HCT116 (cell line): ENCODE measurements at regions not wholly inside any gene's neighbourhood (a gene's known extent, or its start where the extent isn't known, plus 50 kb on each side); places are given as distances from the start of the nearest gene placed in this dataset.

ENCODE experiments used
- ATAC-seq: fragments of 200-7000 bp; cut with Tn5 transposase; 2 replicates; pipeline ENCODE4 v1.9.1; 2020; ENCODE audit warnings: mild to moderate bottlenecking, moderate library complexity
- BruUV-seq: library from RNA; stranded (reverse); fragments of 400-500 nt; replicated peaks from 2 replicates; lab custom pipeline; 2021; lab: Mats Ljungman, UMichigan
- CTCF ChIA-PET: fragments of 300-600 bp; sonication (Branson Sonifier 250); formaldehyde crosslinking; loops from one replicate; lab custom pipeline; 2021; ENCODE audit warnings: antibody characterized with exemption; lab: Charles Lee
- POLR2A ChIA-PET: fragments of 300-600, 350-600 bp; sonication (Branson Sonifier 250); formaldehyde crosslinking; loops from one replicate; lab custom pipeline; 2021; ENCODE audit warnings: antibody characterized with exemption; lab: Charles Lee
- RAD21 ChIA-PET, 2 experiments: fragments of 300-600 bp; sonication (Branson Sonifier 250); formaldehyde crosslinking; loops; one replicate each; lab custom pipeline; 2023; ENCODE audit warnings: low total read pairs in 2 of 2; ENCODE audit not compliant: uncharacterized antibody in 2 of 2, unreplicated experiment in 2 of 2, low non-redundant PET in 1 of 2; lab: Charles Lee
- DNase-seq: peaks from one replicate; pipeline ENCODE4 v3.0.0-alpha.2; 2010; ENCODE audit warnings: low read depth, low spot score
- H2AFZ ChIP-seq: fragments of 200-600 bp; shearing (Covaris generic), sonication (generic); 2 replicates; pipeline ENCODE4 v1.6.1; 2017; ENCODE audit warnings: low read depth, mixed run types, mixed read lengths, antibody characterized with exemption, low read length; ENCODE audit not compliant: poor library complexity, severe bottlenecking
- H3K27ac ChIP-seq: 2 replicates; pipeline ENCODE4 v1.5.1; 2012; ENCODE audit warnings: low read depth, low read length
- H3K27me3 ChIP-seq: fragments of 200-600 bp; sonication (generic); 2 replicates; pipeline ENCODE4 v1.6.1; 2016; ENCODE audit warnings: mixed run types, low read length, mixed read lengths; ENCODE audit not compliant: insufficient read depth
- H3K36me3 ChIP-seq, 2 experiments: fragments of 200-500 bp in 1 of 2; fragments of 200-600 bp in 1 of 2; sonication (Bioruptor generic) in 1 of 2; sonication (generic) in 1 of 2; 2 replicates each; pipeline versions ENCODE4 v1.5.1 to v1.6.1; 2014 to 2016; ENCODE audit warnings: low read length in 2 of 2, inconsistent platforms in 1 of 2, mixed read lengths in 1 of 2, mixed run types in 1 of 2; ENCODE audit not compliant: insufficient read depth in 2 of 2, control insufficient read depth in 1 of 2
- H3K4me1 ChIP-seq, 2 experiments: fragments of 200-600 bp in 1 of 2; sonication (generic) in 1 of 2; 2 replicates each; pipeline versions ENCODE4 v1.5.1 to v1.6.1; 2012 to 2017; ENCODE audit warnings: low read length in 2 of 2, inconsistent platforms in 1 of 2, mild to moderate bottlenecking in 1 of 2, mixed read lengths in 1 of 2, mixed run types in 1 of 2, moderate library complexity in 1 of 2; ENCODE audit not compliant: insufficient read depth in 2 of 2, control insufficient read depth in 1 of 2
- H3K4me2 ChIP-seq: fragments of 200-600 bp; sonication (generic); 2 replicates; pipeline ENCODE4 v1.6.1; 2017; ENCODE audit warnings: mixed run types, low read length, mixed read lengths
- H3K4me3 ChIP-seq, 2 experiments: fragments of 200-600 bp in 1 of 2; sonication (generic) in 1 of 2; replicated peaks in 1 of 2; 2 replicates each; pipeline ENCODE4 v1.5.1; 2011 to 2016; ENCODE audit warnings: low read length in 2 of 2, control low read depth in 1 of 2, low read depth in 1 of 2, mild to moderate bottlenecking in 1 of 2, mixed read lengths in 1 of 2, mixed run types in 1 of 2
- H3K79me2 ChIP-seq: fragments of 200-600 bp; sonication (generic); 2 replicates; pipeline ENCODE4 v1.6.1; 2017; ENCODE audit warnings: mild to moderate bottlenecking, mixed run types, low read length, moderate library complexity, mixed read lengths; ENCODE audit not compliant: insufficient read depth
- H3K9ac ChIP-seq: fragments of 200-600 bp; sonication (generic); 2 replicates; pipeline ENCODE4 v1.6.1; 2016; ENCODE audit warnings: low read length, mixed read lengths
- H3K9me2 ChIP-seq: fragments of 200-600 bp; sonication (generic), shearing (Covaris generic); 2 replicates; pipeline ENCODE4 v1.6.1; 2017; ENCODE audit warnings: mixed run types, mild to moderate bottlenecking, moderate library complexity; ENCODE audit not compliant: insufficient read depth
- H3K9me3 ChIP-seq, 2 experiments: fragments of 200-500 bp in 1 of 2; fragments of 200-600 bp in 1 of 2; sonication (Bioruptor generic) in 1 of 2; sonication (generic) in 1 of 2; 2 replicates each; pipeline ENCODE4 v1.6.1; 2014 to 2017; ENCODE audit warnings: low read length in 2 of 2, mixed read lengths in 2 of 2, inconsistent platforms in 1 of 2, low read depth in 1 of 2, mild to moderate bottlenecking in 1 of 2, mixed run types in 1 of 2, moderate library complexity in 1 of 2; ENCODE audit not compliant: control insufficient read depth in 1 of 2, insufficient read depth in 1 of 2
- H4K20me1 ChIP-seq: fragments of 200-600 bp; sonication (generic), shearing (Covaris generic); 2 replicates; pipeline ENCODE4 v1.6.1; 2017; ENCODE audit warnings: mixed run types, mild to moderate bottlenecking, moderate library complexity; ENCODE audit not compliant: insufficient read depth
- ATF3 ChIP-seq: IDR thresholded peaks from 2 replicates; pipeline ENCODE4 v1.6.1; 2012
- CBX3 ChIP-seq: IDR thresholded peaks from 2 replicates; pipeline ENCODE4 v1.6.1; 2012; ENCODE audit warnings: low read depth
- ELF1 ChIP-seq: IDR thresholded peaks from 2 replicates; pipeline ENCODE4 v1.6.1; 2012; ENCODE audit warnings: low read depth, borderline replicate concordance
- FOSL1 ChIP-seq: IDR thresholded peaks from 2 replicates; pipeline ENCODE4 v1.6.1; 2012; ENCODE audit warnings: low read depth
- JUND ChIP-seq: IDR thresholded peaks from 2 replicates; pipeline ENCODE4 v1.6.1; 2012
- POLR2A ChIP-seq: IDR thresholded peaks from 2 replicates; pipeline ENCODE4 v1.7.0; 2011; ENCODE audit warnings: borderline replicate concordance; ENCODE audit not compliant: insufficient read depth, insufficient read length; ENCODE audit errors: extremely low read depth
- SIN3A ChIP-seq: IDR thresholded peaks from 2 replicates; pipeline ENCODE4 v1.6.1; 2012; ENCODE audit warnings: low read depth
- SP1 ChIP-seq: IDR thresholded peaks from 2 replicates; pipeline ENCODE4 v1.6.1; 2012; ENCODE audit warnings: low read depth
- YY1 ChIP-seq: IDR thresholded peaks from 2 replicates; pipeline ENCODE4 v1.6.1; 2011; ENCODE audit warnings: low read length, low read depth, moderate library complexity, mild to moderate bottlenecking; ENCODE audit not compliant: insufficient replicate concordance; ENCODE audit errors: extremely low read depth
- ZFX ChIP-seq: fragments of 450-650 bp; IDR thresholded peaks from 2 replicates; pipeline ENCODE4 v1.6.1; 2017
- ZNF274 ChIP-seq: fragments of 200-500 bp; sonication (Bioruptor generic); IDR thresholded peaks from 2 replicates; pipeline ENCODE4 v1.6.1; 2014; ENCODE audit warnings: mild to moderate bottlenecking, low read depth, low read length, inconsistent platforms
- intact Hi-C: fragments of 100-400 bp; cut with micrococcal nuclease; formaldehyde crosslinking; loops from 2 replicates; pipeline ENCODE4 v1.10.0; 2022
- TF ChIP-seq, protein P1 (sequence below): IDR thresholded peaks from 2 replicates; pipeline ENCODE4 v1.6.1; 2012; ENCODE audit warnings: low read depth
- TF ChIP-seq, protein P2 (sequence below): IDR thresholded peaks from 2 replicates; pipeline ENCODE4 v1.6.1; 2011; ENCODE audit warnings: mild to moderate bottlenecking, low read length, moderate library complexity; ENCODE audit not compliant: insufficient replicate concordance; ENCODE audit errors: extremely low read depth

DNA sequence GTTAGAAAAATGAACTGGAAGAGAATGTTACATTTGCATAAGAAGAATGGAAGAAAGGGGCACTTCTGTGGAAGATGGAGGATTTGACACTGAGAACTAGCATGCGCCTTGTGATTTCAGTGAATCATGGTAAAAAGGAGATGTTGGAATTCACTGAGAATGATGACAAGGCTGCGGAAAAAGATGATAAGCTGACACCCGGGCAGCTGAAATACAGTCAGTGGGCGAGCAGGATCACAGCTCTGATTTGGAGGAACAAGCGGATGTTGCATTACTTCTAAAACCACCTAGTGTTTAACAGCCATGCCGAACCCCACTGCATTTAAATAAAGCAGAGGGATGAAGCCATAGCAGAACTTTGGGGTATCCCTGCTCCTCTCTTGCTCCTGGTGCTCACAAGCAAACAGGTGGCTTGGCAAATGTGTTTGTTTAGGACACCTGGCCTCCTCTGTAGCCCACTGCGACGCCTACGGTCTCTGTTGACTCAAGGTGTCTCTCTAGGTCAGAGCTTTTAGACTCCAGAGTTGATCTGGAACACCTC is 134.9 kb downstream of the NDUFA10 start:
- H3K27ac ChIP-seq = no peak overlapping the region
- H3K4me1 ChIP-seq = no peaks in the 10 kb centered on the region
- H3K4me2 ChIP-seq = no peak overlapping the region
- peaks cover 4% of the 10 kb centered on the region; the same call in 1 of the 2 replicates for H3K27me3 ChIP-seq
- RAD21 ChIA-PET = no interaction called here
- H2AFZ ChIP-seq = no peak overlapping the region
- CTCF ChIA-PET = no interaction called here
- TF ChIP-seq ATF3 (no peak), SP1 (no peak), ELF1 (no peak), ZNF274 (no peak), YY1 (no peak), ZFX (no peak), JUND (no peak), CBX3 (no peak), SIN3A (no peak), FOSL1 (no peak), POLR2A (no peak)
- TF ChIP-seq, protein P1, sequence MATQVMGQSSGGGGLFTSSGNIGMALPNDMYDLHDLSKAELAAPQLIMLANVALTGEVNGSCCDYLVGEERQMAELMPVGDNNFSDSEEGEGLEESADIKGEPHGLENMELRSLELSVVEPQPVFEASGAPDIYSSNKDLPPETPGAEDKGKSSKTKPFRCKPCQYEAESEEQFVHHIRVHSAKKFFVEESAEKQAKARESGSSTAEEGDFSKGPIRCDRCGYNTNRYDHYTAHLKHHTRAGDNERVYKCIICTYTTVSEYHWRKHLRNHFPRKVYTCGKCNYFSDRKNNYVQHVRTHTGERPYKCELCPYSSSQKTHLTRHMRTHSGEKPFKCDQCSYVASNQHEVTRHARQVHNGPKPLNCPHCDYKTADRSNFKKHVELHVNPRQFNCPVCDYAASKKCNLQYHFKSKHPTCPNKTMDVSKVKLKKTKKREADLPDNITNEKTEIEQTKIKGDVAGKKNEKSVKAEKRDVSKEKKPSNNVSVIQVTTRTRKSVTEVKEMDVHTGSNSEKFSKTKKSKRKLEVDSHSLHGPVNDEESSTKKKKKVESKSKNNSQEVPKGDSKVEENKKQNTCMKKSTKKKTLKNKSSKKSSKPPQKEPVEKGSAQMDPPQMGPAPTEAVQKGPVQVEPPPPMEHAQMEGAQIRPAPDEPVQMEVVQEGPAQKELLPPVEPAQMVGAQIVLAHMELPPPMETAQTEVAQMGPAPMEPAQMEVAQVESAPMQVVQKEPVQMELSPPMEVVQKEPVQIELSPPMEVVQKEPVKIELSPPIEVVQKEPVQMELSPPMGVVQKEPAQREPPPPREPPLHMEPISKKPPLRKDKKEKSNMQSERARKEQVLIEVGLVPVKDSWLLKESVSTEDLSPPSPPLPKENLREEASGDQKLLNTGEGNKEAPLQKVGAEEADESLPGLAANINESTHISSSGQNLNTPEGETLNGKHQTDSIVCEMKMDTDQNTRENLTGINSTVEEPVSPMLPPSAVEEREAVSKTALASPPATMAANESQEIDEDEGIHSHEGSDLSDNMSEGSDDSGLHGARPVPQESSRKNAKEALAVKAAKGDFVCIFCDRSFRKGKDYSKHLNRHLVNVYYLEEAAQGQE = no peak
- TF ChIP-seq, protein P2, sequence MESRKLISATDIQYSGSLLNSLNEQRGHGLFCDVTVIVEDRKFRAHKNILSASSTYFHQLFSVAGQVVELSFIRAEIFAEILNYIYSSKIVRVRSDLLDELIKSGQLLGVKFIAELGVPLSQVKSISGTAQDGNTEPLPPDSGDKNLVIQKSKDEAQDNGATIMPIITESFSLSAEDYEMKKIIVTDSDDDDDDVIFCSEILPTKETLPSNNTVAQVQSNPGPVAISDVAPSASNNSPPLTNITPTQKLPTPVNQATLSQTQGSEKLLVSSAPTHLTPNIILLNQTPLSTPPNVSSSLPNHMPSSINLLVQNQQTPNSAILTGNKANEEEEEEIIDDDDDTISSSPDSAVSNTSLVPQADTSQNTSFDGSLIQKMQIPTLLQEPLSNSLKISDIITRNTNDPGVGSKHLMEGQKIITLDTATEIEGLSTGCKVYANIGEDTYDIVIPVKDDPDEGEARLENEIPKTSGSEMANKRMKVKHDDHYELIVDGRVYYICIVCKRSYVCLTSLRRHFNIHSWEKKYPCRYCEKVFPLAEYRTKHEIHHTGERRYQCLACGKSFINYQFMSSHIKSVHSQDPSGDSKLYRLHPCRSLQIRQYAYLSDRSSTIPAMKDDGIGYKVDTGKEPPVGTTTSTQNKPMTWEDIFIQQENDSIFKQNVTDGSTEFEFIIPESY = no peak
- POLR2A ChIA-PET = no interaction called here
- DNase-seq (no peak), ATAC-seq (no peak)
- H3K9me2 ChIP-seq = no peaks in the 10 kb centered on the region
- BruUV-seq = no TSS peak
- no peaks in the 10 kb centered on the region for H3K79me2 ChIP-seq
- no peaks in the 10 kb centered on the region for H4K20me1 ChIP-seq
- no peaks in the 10 kb centered on the region for H3K36me3 ChIP-seq
- H3K9ac ChIP-seq = no peak overlapping the region
- intact Hi-C loops = no loop called here
- H3K9me3 ChIP-seq = peaks cover 0 to under 1% of the 10 kb centered on the region in 2 experiments; a peak in 1 of 4 replicates
- H3K4me3 ChIP-seq = no peak overlapping the region
